Upper lobe of left lung (tissue), 4 donors: ENCODE measurements at regions not wholly inside any gene's neighbourhood (a gene's known extent, or its start where the extent isn't known, plus 50 kb on each side); places are given as distances from the start of the nearest gene placed in this dataset.

Experiments
- CTCF ChIP-seq, 6 experiments: fragments of 450-650 bp in 4 of 6; fragments of 200-600 bp in 2 of 6; sonication (generic) in 2 of 6; IDR thresholded peaks; one replicate each; pipeline ENCODE4 v1.5.1; 2016 to 2019; ENCODE audit warnings: antibody characterized with exemption in 6 of 6
- EP300 ChIP-seq, 4 donors: sonication (generic); formaldehyde crosslinking; IDR thresholded peaks; one replicate each; pipeline ENCODE4 v1.5.1; 2017; ENCODE audit warnings: antibody characterized with exemption in 4 of 4, control low read depth in 2 of 4
- POLR2AphosphoS5 ChIP-seq, 2 donors: sonication (generic); formaldehyde crosslinking; IDR thresholded peaks; one replicate each; pipeline ENCODE4 v1.5.1; 2017; ENCODE audit warnings: antibody characterized with exemption in 2 of 2

GRCh38 chr20:61047515-61047914 is 204.5 kb upstream of the CDH4 start:
- TF ChIP-seq CTCF (IDR thresholded peaks at IDR 0.05), result no peak
- TF ChIP-seq POLR2AphosphoS5 (IDR thresholded peaks at IDR 0.05), result no peak
- TF ChIP-seq EP300 (IDR thresholded peaks at IDR 0.05), result no peak
